ENCODE measurements at regions not wholly inside any gene's neighbourhood (a gene's known extent, or its start where the extent isn't known, plus 50 kb on each side); places are given as distances from the start of the nearest gene placed in this dataset.

DNA sequence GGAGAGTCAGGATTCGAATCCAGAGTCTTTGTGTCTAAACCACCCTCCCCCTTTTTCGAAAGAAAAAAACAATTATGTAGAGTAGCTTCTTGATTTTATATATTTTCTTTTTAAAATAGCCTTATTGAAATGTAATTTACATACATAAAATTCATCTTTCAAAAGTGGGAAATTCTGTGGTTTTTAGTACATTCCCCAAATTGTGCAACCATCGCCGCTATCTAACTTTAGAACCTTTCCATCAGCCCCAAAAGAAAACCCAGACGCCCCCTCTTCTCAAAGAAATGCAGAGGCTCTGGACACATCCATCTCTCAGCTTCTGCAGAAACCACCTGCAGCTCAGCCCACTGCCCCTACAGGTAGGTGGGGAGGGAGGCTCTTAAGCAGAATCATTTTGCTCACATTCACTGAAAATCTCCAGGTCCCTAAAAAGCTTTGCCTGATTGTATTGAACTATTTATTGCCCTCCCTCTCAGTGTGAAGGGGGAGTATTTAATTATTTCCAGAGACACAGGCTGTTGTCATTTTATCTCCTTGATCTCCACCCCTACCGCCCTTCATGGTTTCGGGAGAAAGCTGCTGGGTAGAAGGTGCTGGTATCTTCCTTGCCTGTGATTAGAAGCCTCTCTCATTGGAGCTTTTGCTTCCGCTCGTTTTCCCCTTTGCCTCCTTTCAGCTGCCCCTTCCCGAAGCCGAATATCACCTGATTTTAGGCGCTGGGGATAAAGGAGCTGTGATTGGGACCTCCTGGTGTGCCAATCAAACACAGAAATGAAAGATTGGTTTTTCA lies 68.7 kb upstream of the KCNG1 start:
- TF ChIP-seq, protein P1, sequence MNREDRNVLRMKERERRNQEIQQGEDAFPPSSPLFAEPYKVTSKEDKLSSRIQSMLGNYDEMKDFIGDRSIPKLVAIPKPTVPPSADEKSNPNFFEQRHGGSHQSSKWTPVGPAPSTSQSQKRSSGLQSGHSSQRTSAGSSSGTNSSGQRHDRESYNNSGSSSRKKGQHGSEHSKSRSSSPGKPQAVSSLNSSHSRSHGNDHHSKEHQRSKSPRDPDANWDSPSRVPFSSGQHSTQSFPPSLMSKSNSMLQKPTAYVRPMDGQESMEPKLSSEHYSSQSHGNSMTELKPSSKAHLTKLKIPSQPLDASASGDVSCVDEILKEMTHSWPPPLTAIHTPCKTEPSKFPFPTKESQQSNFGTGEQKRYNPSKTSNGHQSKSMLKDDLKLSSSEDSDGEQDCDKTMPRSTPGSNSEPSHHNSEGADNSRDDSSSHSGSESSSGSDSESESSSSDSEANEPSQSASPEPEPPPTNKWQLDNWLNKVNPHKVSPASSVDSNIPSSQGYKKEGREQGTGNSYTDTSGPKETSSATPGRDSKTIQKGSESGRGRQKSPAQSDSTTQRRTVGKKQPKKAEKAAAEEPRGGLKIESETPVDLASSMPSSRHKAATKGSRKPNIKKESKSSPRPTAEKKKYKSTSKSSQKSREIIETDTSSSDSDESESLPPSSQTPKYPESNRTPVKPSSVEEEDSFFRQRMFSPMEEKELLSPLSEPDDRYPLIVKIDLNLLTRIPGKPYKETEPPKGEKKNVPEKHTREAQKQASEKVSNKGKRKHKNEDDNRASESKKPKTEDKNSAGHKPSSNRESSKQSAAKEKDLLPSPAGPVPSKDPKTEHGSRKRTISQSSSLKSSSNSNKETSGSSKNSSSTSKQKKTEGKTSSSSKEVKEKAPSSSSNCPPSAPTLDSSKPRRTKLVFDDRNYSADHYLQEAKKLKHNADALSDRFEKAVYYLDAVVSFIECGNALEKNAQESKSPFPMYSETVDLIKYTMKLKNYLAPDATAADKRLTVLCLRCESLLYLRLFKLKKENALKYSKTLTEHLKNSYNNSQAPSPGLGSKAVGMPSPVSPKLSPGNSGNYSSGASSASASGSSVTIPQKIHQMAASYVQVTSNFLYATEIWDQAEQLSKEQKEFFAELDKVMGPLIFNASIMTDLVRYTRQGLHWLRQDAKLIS (CRISPR knock-in tag; IDR thresholded peaks at IDR 0.05) = no peak
- TF ChIP-seq POLR2A (conservative IDR thresholded peaks at IDR 0.05) (no peak), DNMT1 (IDR thresholded peaks at IDR 0.05) (no peak), FOXK2 (conservative IDR thresholded peaks at IDR 0.05 in 1 of 2, IDR thresholded peaks at IDR 0.05 in 1 of 2; ENCODE audit: low read depth in 2 of 2) (no peak), ZZZ3 (IDR thresholded peaks at IDR 0.05) (no peak), YY1 (IDR thresholded peaks at IDR 0.05; ENCODE audit: borderline replicate concordance in 1 of 3, control insufficient read depth in 1 of 3, extremely low read depth in 1 of 3, insufficient read depth in 3 of 3, insufficient read length in 1 of 3, insufficient replicate concordance in 2 of 3, low read depth in 1 of 3, low read length in 2 of 3) (no peak), ZNF224 (CRISPR knock-in tag; IDR thresholded peaks at IDR 0.05) (no peak)
- TF ChIP-seq, protein P2, sequence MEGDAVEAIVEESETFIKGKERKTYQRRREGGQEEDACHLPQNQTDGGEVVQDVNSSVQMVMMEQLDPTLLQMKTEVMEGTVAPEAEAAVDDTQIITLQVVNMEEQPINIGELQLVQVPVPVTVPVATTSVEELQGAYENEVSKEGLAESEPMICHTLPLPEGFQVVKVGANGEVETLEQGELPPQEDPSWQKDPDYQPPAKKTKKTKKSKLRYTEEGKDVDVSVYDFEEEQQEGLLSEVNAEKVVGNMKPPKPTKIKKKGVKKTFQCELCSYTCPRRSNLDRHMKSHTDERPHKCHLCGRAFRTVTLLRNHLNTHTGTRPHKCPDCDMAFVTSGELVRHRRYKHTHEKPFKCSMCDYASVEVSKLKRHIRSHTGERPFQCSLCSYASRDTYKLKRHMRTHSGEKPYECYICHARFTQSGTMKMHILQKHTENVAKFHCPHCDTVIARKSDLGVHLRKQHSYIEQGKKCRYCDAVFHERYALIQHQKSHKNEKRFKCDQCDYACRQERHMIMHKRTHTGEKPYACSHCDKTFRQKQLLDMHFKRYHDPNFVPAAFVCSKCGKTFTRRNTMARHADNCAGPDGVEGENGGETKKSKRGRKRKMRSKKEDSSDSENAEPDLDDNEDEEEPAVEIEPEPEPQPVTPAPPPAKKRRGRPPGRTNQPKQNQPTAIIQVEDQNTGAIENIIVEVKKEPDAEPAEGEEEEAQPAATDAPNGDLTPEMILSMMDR (IDR thresholded peaks at IDR 0.05 in 2 of 3, conservative IDR thresholded peaks at IDR 0.05 in 1 of 3; ENCODE audit: insufficient read depth in 2 of 3, low read depth in 1 of 3, low read length in 3 of 3) = no peak
- TF ChIP-seq, protein P3, sequence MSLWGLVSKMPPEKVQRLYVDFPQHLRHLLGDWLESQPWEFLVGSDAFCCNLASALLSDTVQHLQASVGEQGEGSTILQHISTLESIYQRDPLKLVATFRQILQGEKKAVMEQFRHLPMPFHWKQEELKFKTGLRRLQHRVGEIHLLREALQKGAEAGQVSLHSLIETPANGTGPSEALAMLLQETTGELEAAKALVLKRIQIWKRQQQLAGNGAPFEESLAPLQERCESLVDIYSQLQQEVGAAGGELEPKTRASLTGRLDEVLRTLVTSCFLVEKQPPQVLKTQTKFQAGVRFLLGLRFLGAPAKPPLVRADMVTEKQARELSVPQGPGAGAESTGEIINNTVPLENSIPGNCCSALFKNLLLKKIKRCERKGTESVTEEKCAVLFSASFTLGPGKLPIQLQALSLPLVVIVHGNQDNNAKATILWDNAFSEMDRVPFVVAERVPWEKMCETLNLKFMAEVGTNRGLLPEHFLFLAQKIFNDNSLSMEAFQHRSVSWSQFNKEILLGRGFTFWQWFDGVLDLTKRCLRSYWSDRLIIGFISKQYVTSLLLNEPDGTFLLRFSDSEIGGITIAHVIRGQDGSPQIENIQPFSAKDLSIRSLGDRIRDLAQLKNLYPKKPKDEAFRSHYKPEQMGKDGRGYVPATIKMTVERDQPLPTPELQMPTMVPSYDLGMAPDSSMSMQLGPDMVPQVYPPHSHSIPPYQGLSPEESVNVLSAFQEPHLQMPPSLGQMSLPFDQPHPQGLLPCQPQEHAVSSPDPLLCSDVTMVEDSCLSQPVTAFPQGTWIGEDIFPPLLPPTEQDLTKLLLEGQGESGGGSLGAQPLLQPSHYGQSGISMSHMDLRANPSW (CRISPR knock-in tag; IDR thresholded peaks at IDR 0.05) = no peak
- TF ChIP-seq, protein P4, sequence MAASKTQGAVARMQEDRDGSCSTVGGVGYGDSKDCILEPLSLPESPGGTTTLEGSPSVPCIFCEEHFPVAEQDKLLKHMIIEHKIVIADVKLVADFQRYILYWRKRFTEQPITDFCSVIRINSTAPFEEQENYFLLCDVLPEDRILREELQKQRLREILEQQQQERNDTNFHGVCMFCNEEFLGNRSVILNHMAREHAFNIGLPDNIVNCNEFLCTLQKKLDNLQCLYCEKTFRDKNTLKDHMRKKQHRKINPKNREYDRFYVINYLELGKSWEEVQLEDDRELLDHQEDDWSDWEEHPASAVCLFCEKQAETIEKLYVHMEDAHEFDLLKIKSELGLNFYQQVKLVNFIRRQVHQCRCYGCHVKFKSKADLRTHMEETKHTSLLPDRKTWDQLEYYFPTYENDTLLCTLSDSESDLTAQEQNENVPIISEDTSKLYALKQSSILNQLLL (CRISPR knock-in tag; IDR thresholded peaks at IDR 0.05; ENCODE audit: borderline replicate concordance) = no peak
- TF ChIP-seq, protein P5, sequence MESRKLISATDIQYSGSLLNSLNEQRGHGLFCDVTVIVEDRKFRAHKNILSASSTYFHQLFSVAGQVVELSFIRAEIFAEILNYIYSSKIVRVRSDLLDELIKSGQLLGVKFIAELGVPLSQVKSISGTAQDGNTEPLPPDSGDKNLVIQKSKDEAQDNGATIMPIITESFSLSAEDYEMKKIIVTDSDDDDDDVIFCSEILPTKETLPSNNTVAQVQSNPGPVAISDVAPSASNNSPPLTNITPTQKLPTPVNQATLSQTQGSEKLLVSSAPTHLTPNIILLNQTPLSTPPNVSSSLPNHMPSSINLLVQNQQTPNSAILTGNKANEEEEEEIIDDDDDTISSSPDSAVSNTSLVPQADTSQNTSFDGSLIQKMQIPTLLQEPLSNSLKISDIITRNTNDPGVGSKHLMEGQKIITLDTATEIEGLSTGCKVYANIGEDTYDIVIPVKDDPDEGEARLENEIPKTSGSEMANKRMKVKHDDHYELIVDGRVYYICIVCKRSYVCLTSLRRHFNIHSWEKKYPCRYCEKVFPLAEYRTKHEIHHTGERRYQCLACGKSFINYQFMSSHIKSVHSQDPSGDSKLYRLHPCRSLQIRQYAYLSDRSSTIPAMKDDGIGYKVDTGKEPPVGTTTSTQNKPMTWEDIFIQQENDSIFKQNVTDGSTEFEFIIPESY (CRISPR knock-in tag; IDR thresholded peaks at IDR 0.05) = no peak

Measured in K562 (cell line).